Activated CD8-positive, alpha-beta T cell treated with anti-CD3 and anti-CD28 coated beads for 36 hours (primary cell): ENCODE measurements at regions not wholly inside any gene's neighbourhood (a gene's known extent, or its start where the extent isn't known, plus 50 kb on each side); places are given as distances from the start of the nearest gene placed in this dataset.

Experiments
- ATAC-seq: fragments of 200-7000 bp; cut with Tn5 transposase; one replicate; pipeline ENCODE4 v1.10.0; 2021; ENCODE audit warnings: mild to moderate bottlenecking, moderate library complexity
- CTCF ChIA-PET: fragments of 350-600 bp; sonication (Branson Sonifier 250); formaldehyde crosslinking; loops from one replicate; lab custom pipeline; 2021; ENCODE audit warnings: antibody characterized with exemption; lab: Charles Lee
- POLR2A ChIA-PET: fragments of 350-600 bp; sonication (Branson Sonifier 250); formaldehyde crosslinking; loops from one replicate; lab custom pipeline; 2021; ENCODE audit warnings: antibody characterized with exemption; lab: Charles Lee
- DNase-seq: peaks from one replicate; pipeline ENCODE4 v3.0.0-alpha.2; 2020
- H3K27ac Mint-ChIP-seq: one replicate; pipeline ENCODE4 v1.8.0; 2021; ENCODE audit warnings: mild to moderate bottlenecking, mixed read lengths
- H3K27me3 Mint-ChIP-seq: one replicate; pipeline ENCODE4 v1.8.0; 2021; ENCODE audit warnings: mixed read lengths
- H3K36me3 Mint-ChIP-seq: one replicate; pipeline ENCODE4 v1.8.0; 2021; ENCODE audit warnings: low read depth, mixed read lengths
- H3K4me1 Mint-ChIP-seq: one replicate; pipeline ENCODE4 v1.8.0; 2021; ENCODE audit warnings: low read depth, mixed read lengths
- H3K4me3 Mint-ChIP-seq: one replicate; pipeline ENCODE4 v1.8.0; 2021; ENCODE audit warnings: mild to moderate bottlenecking, moderate library complexity, mixed read lengths
- H3K9me3 Mint-ChIP-seq: one replicate; pipeline ENCODE4 v1.8.0; 2021; ENCODE audit warnings: mixed read lengths
- intact Hi-C: fragments of 100-400 bp; cut with micrococcal nuclease; formaldehyde crosslinking; loops from one replicate; pipeline ENCODE4 v1.10.0; 2022
- TF ChIP-seq, protein P1 (sequence below): fragments of 200-600 bp; IDR thresholded peaks from one replicate; pipeline ENCODE4 v1.8.0; 2022; ENCODE audit warnings: antibody characterized with exemption, mild to moderate bottlenecking

DNA sequence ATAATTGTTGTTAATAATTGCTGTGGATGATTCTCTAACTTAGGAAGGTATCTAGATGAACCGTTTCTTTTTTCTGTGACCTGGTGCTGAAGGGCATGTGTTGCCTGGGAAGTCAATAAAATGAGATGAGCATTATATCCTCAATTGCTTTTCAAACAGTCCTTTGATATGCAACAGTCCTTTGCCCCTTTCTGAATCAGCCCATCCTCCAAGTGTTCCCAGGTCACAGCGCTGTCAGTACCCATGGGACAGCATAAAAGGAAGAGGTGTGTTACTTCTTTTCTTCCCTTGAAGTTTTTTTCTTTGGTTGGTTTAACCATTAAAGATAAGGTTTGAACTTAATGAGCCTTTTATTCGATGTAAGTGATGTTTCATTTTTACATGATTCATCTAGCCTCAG lies 651.8 kb downstream of the SEMA5A start:
- ChIA-PET CTCF (no interaction called here), POLR2A (no interaction called here)
- no peaks in the 10 kb centered on the region for H3K36me3 Mint-ChIP-seq
- TF ChIP-seq, protein P1, sequence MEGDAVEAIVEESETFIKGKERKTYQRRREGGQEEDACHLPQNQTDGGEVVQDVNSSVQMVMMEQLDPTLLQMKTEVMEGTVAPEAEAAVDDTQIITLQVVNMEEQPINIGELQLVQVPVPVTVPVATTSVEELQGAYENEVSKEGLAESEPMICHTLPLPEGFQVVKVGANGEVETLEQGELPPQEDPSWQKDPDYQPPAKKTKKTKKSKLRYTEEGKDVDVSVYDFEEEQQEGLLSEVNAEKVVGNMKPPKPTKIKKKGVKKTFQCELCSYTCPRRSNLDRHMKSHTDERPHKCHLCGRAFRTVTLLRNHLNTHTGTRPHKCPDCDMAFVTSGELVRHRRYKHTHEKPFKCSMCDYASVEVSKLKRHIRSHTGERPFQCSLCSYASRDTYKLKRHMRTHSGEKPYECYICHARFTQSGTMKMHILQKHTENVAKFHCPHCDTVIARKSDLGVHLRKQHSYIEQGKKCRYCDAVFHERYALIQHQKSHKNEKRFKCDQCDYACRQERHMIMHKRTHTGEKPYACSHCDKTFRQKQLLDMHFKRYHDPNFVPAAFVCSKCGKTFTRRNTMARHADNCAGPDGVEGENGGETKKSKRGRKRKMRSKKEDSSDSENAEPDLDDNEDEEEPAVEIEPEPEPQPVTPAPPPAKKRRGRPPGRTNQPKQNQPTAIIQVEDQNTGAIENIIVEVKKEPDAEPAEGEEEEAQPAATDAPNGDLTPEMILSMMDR: no peak
- H3K4me1 Mint-ChIP-seq: no peaks in the 10 kb centered on the region
- H3K27me3 Mint-ChIP-seq: no peaks in the 10 kb centered on the region
- H3K4me3 Mint-ChIP-seq: no peak overlapping the region
- ATAC-seq (no peak), DNase-seq (no peak)
- intact Hi-C loops: no loop called here
- H3K27ac Mint-ChIP-seq: no peak overlapping the region
- H3K9me3 Mint-ChIP-seq: peaks cover 2% of the 10 kb centered on the region

DNA sequence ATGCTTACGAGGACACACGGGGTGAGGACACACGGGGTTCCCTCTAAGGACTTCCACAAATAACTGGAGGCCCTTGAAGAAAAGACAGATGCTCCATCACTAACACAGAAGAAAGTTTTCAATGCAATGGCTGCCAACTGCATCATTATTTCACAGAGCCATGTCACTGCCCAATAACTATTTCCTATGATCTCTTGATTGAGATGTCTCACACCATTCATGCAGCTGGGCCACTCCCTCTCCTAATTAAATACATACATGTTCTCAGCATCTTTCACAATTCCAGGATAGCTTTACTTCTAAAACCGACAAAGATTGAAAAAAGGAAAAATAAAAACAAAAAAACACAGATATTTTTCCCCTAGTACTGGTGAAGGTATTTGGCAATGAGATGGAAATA lies 650.8 kb downstream of the SEMA5A start:
- intact Hi-C loops: no loop called here
- DNase-seq: no peak
- H3K27me3 Mint-ChIP-seq: no peaks in the 10 kb centered on the region
- TF ChIP-seq, protein P1: no peak
- ChIA-PET POLR2A (no interaction called here), CTCF (no interaction called here)
- peaks cover 5% of the 10 kb centered on the region for H3K9me3 Mint-ChIP-seq
- no peak overlapping the region for H3K4me3 Mint-ChIP-seq
- H3K27ac Mint-ChIP-seq: no peak overlapping the region
- H3K36me3 Mint-ChIP-seq: no peaks in the 10 kb centered on the region
- H3K4me1 Mint-ChIP-seq: no peaks in the 10 kb centered on the region
- no peak for ATAC-seq

- Mint-ChIP-seq H3K27me3 (no peaks in the 10 kb centered on the region), H3K4me1 (no peaks in the 10 kb centered on the region), H3K4me3 (no peak overlapping the region), H3K27ac (no peak overlapping the region), H3K9me3 (peaks cover 5% of the 10 kb centered on the region), H3K36me3 (no peaks in the 10 kb centered on the region)
- ChIA-PET CTCF (no interaction called here), POLR2A (no interaction called here)
- ATAC-seq (no peak), DNase-seq (no peak)
- TF ChIP-seq, protein P1: no peak
- intact Hi-C loops: no loop called here
These were observed 650.3 kb downstream of the SEMA5A start for GRCh38 chr5:8895599-8895998.

DNA sequence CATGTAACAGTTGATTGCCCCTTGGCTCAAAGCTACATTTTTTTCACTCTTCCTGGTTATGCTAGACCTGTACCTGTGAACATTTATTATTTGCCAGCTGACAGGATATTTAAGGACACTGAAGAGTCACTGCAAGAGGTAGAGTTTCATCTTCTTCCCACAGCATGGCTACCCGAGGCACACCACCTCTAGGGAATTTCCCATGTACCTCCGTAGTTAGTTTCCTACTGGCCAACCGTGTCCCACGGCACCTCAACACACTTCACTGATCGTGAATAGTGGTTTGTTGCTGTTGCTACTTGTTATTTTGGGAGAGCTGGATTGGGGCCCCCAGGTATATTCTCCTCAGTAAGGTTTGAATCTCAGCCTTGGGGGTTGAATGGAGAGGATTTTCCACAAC lies 648.6 kb downstream of the SEMA5A start:
- Mint-ChIP-seq H3K9me3 (peaks cover 6% of the 10 kb centered on the region), H3K4me1 (no peaks in the 10 kb centered on the region), H3K4me3 (no peak overlapping the region), H3K36me3 (no peaks in the 10 kb centered on the region), H3K27me3 (no peaks in the 10 kb centered on the region), H3K27ac (no peak overlapping the region)
- ATAC-seq: no peak
- no peak for DNase-seq
- POLR2A ChIA-PET: no interaction called here
- CTCF ChIA-PET: interaction anchor here (0.6 to 1.4 kb wide), 2 partner anchors 11 to 448 kb away, joined by 3 to 4 read pairs; no protein-coding TSS in a partner anchor
- intact Hi-C loops: no loop called here
- TF ChIP-seq, protein P1: no peak

DNA sequence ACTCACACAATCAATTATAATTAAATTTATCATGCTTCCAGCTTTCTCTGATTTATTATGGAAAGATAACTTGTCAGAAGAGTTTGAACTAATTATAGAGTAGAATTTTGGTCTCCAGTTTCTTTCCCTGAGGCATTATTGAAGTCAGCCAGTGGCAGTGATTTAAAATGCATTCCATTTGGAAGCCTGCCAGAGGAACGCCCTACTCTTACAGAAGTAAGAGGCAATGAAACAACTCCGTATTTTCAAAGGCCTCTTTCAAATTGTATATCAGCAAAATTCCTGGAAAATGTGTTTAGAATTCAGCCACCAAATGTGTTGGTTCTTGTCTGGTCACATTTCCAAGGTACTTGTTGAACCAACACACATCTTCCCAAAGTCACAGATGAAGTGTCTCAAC lies 640.9 kb downstream of the SEMA5A start:
- H3K4me1 Mint-ChIP-seq: no peaks in the 10 kb centered on the region
- no peak for DNase-seq
- H3K9me3 Mint-ChIP-seq: peaks cover 1% of the 10 kb centered on the region
- no peaks in the 10 kb centered on the region for H3K27me3 Mint-ChIP-seq
- POLR2A ChIA-PET: no interaction called here
- H3K4me3 Mint-ChIP-seq: no peak overlapping the region
- no peak for ATAC-seq
- intact Hi-C loops: no loop called here
- CTCF ChIA-PET: no interaction called here
- TF ChIP-seq, protein P1: no peak
- no peak overlapping the region for H3K27ac Mint-ChIP-seq
- H3K36me3 Mint-ChIP-seq: no peaks in the 10 kb centered on the region
